Tibial nerve (tissue), 3 donors: ENCODE measurements at regions not wholly inside any gene's neighbourhood (a gene's known extent, or its start where the extent isn't known, plus 50 kb on each side); places are given as distances from the start of the nearest gene placed in this dataset.

Experiments used
- POLR2A ChIP-seq, 2 donors: fragments of 450-650 bp; IDR thresholded peaks; one replicate each; pipeline ENCODE4 v1.6.1; 2017; ENCODE audit warnings: antibody characterized with exemption in 2 of 2, mild to moderate bottlenecking in 2 of 2, moderate library complexity in 2 of 2
- TF ChIP-seq, protein P1 (sequence below), 5 experiments: fragments of 200-600 bp in 3 of 5; fragments of 450-650 bp in 2 of 5; sonication (generic) in 3 of 5; IDR thresholded peaks; one replicate each; pipeline ENCODE4 v1.5.1; 2016 to 2019; ENCODE audit warnings: antibody characterized with exemption in 5 of 5, mild to moderate bottlenecking in 3 of 5, moderate library complexity in 2 of 5

DNA sequence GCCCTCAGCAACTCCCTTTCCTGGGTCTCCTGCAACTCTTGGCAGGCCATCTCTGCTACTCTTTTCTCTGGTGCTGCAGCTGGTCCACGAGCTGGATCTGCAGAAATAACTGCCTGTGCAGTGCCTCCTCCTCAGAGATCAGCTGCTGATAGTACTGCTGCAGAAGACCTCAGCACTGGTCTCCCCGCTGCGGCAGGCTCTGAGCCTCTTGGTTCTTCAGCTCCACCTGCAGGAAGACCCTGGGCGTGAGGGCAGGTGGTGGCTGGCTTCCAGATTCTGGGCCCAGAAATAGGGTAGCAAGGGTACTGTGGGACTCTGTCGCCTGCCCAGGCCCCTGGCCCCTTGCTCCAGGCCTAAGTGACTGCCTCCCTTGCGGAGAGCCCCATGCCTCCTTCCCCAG is 79.7 kb upstream of the C2CD4B start:
- TF ChIP-seq, protein P1, sequence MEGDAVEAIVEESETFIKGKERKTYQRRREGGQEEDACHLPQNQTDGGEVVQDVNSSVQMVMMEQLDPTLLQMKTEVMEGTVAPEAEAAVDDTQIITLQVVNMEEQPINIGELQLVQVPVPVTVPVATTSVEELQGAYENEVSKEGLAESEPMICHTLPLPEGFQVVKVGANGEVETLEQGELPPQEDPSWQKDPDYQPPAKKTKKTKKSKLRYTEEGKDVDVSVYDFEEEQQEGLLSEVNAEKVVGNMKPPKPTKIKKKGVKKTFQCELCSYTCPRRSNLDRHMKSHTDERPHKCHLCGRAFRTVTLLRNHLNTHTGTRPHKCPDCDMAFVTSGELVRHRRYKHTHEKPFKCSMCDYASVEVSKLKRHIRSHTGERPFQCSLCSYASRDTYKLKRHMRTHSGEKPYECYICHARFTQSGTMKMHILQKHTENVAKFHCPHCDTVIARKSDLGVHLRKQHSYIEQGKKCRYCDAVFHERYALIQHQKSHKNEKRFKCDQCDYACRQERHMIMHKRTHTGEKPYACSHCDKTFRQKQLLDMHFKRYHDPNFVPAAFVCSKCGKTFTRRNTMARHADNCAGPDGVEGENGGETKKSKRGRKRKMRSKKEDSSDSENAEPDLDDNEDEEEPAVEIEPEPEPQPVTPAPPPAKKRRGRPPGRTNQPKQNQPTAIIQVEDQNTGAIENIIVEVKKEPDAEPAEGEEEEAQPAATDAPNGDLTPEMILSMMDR (IDR thresholded peaks at IDR 0.05): no peak
- no peak for TF ChIP-seq POLR2A (IDR thresholded peaks at IDR 0.05)
